Dermis blood vessel endothelial cell (primary cell): ENCODE measurements at regions not wholly inside any gene's neighbourhood (a gene's known extent, or its start where the extent isn't known, plus 50 kb on each side); places are given as distances from the start of the nearest gene placed in this dataset.

Experiments used
- DNase-seq: peaks from one replicate; pipeline ENCODE4 v3.0.0; 2010

DNA sequence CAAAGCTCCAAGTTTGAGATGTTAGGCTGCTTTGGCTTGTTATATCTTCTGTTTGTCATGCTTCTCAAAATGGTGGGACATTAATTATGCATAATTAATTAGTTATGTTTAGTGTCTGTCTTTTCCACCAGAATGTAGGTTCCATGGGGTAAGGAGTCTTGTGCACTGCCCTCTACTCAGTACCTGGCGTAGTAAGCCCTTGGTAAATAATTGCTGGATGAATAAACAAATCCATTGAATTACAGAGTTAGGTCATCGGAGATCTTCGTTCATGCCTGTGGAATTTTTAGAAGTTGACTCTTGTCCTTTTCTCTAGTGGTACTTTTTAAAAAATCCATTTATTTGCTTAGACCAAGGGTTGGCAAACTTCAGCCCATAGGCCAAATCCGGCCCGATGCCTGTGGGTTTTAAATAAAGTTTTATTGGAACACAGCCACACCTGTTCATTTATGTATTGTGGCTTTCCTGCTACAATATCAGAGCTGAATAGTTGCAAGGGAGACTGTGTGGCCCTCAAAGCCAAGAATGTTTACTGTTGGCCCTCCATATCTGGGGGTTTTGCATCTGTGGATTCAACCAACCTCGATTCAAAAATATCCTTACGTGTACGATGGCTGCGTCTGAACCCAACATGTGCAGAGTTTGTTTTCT is 524.8 kb upstream of the EEF2KMT start:
- DNase-seq: no peak

DNA sequence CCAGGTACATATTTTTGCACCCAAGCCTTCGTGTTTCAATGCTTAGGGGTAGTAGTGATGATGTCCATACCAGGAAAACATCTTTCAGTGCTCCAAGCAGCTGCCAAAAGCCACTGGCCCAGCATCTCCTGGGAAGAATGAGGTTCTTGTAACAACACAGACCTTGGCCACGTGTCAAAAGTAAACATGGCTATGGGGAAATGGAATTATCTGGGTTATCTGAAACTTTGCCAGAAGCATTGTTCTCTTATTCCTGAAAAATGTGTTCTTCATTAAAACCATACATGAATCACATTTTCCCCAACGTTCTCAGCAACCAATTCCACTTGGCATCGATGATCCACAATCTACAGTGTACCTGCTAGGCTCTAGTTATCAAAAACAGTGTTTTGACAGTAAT is 524.2 kb upstream of the EEF2KMT start:
- no peak for DNase-seq

DNA sequence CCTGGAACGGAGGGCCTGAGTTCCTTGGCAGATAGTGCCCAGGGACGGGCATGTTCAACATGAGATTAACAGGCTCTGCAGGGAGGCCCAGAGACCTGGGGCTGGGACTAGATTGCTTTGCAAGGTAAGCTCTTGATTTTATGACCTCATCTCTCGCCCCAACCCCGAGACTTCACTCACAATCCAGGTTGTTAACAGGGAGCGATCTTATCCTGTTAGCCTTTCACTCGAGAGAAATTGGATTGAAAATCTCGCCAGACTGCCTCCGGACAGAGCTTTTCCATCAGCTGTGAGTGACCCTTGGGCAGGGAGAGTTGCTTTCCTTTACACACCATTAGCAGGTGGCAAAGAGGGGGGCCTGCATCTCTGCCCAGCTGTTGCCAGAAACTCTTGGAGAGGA is 521.7 kb upstream of the EEF2KMT start:
- DNase-seq: no peak

DNA sequence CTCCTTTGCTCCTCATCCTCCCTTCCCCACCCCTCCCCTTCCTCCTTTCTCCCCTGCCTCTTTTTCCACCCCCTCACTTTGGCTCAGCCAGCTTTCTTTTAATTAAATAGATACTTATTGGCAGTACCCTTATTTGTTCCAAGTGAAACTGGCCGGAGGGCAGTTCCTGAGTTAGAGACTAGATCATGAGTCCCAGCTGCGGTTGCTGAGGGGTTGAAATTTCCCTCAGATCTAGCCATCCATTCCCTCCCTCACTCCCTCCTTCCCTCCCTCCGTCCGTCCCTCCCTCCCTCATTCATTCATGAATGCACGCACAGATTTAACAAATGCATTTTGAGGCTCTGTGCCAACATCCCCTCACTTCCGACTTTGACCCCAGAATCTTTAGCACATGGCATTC is 519.2 kb upstream of the EEF2KMT start:
- no peak for DNase-seq

DNA sequence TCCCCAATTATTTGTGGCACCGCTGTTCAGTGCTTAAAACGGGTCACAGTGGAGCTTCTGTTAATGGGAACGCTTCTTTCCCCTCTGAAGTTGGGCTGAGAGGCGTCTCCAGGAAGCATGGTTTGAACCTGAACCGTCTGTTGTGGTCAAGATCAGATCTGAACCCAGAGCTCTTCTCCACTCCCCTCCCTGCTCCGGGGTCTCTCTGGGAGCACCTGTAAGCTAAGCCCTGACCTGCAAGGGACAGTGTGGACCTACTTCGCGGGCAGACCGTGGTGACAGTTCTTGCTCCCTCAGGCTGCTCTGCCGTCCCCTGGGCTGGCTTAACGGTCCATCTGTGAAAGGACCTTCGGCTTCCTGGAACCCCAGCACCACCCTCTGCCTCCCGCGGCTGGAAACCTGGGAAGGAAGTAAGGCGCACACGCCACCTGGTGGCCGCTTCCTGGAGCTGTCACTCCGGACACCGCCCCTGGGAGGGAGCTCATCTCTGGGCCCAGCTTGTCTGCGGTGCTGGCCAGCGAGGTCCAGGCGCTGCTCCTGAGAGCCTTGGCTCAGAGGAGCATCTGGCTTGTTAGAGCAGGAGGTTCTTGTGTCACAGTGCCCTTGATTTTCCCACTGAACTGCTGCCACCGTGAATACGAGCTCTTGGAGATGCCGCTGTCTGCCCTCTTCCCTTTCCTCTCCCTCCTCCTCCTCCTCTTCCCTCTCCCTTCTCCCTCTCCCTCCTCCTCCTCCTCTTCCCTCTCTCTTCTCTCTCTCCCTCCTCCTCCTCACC is 518.5 kb upstream of the EEF2KMT start:
- no peak for DNase-seq

DNA sequence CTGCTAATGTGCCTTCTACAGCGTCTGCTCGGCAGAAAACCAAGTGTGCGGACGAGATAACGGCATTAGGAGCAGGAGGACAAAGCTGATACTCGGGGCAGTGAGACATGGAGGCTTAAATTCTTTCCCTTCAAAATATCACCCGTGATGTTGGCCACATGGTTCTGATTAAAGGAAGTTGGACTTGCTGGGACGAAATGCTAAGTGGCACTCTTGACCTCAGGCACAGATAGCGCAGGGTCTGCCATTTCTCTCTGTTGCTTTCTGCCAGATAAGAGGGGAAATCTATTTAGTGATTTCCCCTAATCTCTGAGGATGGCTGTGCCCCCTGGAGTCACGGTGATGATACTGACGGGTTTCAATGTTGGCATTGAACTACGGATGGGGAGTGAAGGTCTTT is 509.6 kb upstream of the EEF2KMT start:
- DNase-seq: no peak

DNA sequence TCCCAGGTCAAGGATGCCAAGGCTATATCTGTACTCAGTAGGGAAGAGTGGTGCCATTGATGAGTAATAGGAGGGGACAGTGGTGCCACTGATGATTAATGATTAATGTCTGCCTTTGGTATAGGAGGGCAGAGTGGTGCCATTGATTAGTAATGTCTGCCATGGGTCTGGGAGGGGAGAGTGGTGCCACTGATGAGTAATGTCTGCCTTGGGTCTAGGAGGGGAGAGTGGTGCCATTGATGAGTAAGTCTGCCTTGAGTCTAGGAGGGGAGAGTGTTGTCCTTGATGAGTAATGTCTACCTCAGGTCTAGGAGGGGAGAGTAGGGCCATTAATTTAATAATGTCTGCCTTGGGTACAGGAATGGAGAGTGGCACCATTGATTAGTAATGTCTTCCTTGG is 507.8 kb upstream of the EEF2KMT start:
- DNase-seq: no peak

DNA sequence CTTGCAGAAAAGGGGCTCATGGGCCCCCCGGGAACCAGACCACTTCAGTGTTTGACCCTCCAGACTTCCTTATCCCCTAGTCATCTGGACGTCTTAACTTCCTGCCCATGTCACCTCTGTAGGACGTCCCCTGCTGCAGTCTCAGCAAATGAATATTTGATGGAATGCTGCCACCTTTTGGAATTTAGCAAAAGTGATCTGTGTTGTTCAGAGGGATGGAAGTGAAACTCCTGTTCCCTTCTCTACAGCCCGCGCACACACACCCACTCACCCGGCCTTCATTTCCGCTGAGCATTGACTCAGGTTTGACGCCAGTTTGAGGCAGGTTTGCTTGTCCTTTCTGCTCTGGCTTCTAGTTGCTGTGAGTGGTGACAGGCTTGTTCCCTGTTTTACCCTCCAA is 507.2 kb upstream of the EEF2KMT start:
- DNase-seq: no peak

DNA sequence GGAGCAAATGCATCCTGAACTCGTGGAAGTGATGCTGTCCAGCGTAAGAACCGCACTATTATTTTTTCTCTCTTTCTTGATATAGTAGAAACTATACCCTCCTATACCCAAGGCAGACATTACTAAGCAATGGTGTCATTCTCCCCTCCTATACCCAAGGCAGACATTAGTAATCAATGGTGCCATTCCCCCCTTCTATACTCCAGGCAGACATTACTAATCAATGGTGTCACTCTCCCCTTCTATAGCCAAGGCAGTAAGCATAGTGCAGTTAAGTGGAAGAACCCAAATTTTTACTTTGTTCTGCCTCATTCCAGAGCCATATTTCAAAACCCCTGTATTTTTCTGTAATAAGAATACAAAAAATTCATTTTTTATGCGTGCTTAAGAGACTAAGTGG is 506.2 kb upstream of the EEF2KMT start:
- no peak for DNase-seq

DNA sequence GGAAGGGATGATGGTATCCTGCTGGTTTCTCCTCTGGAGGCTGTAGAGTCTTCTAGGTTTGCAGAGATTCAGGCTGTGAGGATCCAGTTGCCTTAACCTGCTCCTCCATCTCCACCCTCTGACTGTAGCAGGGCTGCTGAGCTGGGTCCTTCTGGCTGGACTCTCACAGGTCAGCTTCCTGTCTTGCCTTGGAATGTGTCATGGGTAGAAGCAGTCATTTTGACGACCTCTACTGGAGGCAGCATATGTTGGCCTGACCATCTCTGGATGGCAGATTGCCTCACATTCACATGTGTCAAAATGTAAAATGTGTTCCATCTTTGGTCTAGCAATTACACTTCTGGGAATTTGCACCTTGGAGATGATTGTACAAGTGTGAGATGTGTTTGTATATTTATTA is 504.4 kb upstream of the EEF2KMT start:
- no peak for DNase-seq

DNA sequence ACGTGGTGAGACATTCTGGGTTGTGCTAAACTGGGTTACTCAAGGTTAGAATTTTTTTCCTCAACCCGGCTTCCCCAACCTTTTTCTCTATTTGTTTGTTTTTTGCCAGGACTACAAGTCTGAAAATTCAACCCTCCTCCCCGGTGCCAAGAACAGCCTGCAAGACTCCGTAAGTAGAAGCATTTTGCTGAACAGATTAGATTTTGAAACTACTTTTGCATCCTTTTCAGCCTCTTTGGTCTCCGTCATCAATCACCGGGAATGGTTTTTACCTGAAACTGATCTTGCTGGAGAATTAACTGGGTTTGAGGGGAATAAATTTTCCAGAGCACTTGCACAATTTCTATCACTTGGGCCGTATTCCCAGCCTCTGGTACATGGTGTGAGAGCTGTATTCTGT is 501.2 kb upstream of the EEF2KMT start:
- DNase-seq: no peak

DNA sequence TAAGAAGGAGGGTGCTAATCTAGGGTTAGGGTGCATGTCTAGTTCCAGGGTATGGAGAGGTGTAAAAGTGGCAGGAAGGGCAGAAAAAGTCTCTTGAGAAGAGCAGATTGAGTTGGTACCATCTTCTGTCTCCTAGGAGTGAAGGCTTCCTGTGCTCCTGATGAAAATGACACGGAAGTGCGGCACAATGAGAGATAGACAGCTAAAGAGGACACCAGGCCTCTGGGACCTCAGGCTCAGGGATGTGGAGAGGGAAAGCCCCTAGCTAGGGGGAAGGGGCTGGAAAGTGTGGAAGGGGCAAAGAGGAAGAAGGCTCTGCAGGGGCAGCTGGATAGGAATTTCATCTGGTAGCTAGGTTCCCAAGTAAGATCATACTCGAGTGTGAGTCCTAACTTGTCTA is 498.3 kb upstream of the EEF2KMT start:
- DNase-seq: no peak

DNA sequence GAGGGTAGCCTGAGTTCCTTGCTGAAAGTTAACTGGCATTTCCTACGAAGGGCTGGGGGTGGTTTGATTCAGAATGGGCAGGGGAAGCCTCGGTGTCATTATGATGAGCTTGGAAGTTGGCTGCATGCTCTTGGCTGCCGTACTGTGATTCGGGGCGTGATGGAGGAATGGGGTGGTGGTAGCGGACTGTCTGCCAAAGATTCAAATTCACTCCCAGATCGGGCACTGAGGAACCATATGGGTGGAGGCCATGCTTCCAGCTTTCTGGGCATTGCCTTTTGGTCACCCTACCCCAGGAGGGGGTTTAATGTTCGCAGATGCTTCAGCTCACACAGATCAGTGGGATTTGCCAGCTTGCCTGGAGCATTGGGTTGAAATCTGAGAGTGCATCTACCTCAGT is 492.8 kb upstream of the EEF2KMT start:
- DNase-seq: no peak

DNA sequence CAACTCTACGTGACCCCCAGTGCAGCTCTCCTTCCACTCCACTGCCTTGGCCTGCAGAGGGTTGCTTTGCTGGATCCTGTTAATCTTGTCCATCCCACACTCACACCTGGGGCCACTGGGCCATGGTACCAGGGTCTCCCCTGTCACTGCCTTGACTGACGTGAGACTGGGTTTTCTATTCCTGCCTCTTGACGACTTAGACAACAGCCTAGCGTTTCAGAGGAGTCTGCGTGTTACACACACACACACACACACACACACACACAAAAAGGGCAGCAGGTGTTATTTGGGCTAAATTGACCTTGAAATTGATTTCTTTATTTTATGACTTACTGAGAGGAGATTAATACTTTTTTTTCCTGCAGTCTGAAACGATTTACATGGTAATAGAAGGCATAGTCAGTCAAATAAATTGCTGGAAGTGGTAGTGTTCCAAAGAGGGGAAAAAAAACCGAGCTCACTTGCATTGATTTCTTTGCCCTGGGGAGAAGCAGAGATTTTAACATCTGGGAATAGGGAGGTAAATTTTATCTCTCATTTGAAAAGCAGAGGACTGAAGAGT is 492.3 kb upstream of the EEF2KMT start:
- no peak for DNase-seq

DNA sequence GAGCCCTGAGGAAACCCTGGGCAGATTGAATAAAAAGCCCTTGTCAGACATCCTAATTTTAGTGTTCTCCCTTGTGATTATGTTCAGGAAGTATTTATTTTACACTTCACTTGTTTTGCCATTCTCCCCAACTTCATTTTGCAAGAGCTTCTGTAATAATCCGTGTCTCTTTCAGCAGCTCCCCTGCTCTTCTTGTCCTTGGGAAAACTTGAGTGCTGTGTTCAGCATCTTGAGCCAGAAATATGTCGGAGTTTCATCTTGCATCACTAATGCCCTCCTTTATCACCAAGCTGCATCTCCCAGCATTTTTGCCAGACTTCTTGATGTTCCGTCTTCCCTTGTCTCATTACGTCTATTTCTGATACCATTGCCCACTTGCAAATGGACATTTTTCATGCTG is 486.5 kb upstream of the EEF2KMT start:
- no peak for DNase-seq

DNA sequence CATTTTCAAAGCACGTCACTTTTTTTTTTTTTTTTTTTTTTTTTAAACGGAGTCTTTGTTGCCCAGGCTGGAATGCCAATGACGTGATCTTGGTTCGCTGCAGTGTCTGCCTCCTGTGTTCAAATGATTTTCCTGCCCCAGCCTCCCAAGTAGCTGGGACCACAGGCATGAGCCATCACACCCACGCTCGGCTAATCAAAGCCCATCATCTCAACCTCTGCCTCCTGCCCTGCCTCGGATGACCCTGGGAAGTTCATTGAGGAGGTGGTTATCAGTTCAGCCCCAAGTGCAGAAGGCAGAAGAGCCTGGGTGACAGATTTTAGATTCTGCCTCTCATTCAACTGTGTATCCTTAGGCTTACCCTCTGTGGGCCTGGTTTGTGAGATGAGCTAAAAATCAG is 484.9 kb upstream of the EEF2KMT start:
- no peak for DNase-seq

DNA sequence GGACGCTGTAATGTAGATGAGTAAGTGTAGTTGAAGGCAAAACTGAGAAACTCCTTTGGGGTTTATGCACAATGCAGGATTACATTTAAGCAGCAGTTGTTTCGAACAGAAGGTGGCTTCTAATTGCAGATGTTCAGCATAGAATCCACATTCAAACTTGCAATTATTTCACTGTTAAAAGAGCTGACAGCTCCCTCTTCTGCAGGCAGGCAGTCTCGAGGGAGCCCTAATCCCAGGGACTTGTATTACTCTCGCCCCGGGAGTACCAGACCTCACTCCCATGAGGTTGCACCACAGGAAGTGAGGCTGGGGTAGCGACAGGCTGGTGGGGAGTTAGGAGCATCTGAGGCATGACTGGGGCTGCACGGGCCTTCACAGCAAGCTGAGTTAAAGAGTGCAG is 484.3 kb upstream of the EEF2KMT start:
- no peak for DNase-seq

DNA sequence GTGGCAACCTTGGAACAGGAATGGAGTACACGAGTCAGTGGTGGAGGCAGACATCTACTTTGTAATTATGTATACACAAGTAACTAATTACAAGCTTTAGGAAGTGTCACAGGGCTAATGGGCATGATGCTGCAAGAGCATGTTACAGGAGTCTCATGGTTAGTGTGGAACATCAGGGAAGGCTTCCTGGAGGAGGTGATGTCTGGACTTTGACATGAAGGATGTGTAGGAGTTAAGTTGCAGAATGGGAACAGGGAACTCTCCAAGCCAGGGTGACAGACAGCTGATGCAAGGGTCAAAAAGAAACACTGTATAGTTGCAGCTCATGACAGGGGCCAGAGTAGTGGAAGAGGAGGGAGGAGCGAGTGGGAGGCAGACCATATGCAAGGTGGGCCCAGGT is 483.8 kb upstream of the EEF2KMT start:
- DNase-seq: no peak

DNA sequence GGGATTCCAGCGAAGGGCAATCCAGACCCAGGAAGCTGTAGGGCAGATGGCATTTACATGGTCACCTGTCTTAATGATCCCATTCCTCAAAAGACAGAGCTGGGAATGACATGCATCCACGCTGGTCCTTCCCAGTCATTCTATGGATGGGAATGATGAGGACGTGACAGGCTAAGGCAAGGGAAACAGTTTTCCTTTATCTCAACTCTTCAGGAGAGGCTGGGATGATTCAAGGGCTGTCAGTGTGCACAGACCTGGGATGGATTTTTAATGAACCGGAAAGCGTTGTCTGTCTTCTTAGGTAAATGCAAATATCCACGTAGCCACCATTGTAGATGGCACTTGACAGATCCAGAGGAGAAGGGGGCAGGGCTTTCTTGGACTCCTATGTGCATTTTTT is 483.2 kb upstream of the EEF2KMT start:
- no peak for DNase-seq

DNA sequence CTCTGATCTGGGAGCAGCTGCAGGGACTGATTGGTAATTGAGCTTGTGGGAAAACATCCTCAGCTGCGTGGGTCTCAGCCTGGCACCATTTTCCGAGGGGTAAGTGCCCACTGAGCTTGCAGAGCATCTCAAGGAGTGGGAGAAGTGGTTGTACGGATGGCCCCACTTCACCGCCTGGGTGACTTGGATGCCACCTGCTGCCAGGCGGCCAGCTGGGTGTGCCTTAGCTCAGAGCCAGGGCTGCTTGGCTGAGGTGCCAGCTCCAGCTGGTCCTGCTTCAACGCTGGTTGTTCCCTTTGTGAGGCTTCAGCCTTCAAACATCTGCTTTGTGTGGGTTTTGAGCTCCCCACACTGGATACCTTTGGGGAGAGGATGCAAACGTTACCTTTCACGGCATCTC is 482.7 kb upstream of the EEF2KMT start:
- no peak for DNase-seq

DNA sequence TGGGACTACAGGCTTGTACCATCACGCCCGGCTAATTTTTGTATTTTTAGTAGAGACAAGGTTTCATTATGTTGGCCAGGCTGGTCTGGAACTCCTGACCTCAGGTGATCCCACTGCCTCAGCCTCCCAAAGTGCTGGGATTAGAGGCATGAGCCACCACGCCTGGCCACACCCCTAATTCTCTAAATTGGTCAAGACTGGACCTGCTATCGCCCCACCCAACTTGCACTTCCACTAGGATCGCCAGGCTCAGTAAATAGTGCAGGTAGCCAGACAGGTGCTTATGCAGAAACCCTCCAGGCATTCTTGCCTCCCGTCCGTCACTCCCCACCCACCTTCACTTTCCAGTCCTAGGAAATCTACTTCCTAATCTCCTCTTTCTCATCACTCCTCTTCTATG is 481.4 kb upstream of the EEF2KMT start:
- DNase-seq: no peak

DNA sequence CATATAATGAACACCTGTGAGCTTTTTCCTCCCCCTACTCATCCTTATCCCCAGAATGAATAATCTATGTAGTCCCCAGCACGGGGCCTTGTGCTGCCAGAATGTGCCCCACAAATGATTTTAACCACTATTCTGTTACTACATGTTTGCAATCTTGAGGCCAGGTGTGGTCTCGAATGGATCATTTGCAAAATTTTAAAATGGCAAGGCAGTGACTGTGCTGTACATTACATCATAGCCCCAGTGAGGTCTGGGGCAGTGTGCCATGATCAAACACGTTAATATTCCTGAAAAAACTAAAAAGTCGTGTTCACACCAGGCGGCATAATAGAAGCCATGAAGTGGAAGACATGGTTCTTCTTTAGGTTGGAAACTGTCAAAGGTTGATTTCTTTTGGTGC is 479.9 kb upstream of the EEF2KMT start:
- DNase-seq: no peak

DNA sequence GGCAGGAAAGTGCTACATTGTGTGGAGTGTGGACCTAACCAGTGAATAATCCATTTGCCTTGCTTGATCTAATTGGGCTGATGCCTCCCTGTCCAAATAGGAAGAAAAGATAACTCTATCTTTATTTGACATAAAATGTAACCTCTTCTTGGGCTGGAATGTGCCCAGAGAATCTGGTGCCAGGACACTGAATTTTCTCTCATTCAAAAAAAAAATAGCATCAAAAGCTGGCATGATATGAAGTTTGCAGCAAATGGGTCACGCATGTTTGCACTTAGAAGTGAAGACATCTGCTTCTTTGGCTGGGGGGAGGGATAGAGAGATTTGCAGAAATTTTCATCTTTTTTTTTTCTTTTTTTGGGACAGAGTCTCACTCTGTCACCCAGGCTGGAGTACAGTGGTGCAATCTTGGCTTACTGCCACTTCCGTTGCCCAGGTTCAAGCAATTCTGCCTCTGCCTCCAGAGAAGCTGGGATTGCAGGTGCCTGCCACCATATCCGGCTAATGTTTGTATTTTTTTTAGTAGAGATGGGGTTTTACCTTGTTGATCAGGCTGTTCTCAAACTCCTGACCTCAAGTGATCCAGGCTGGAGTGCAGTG is 478.2 kb upstream of the EEF2KMT start:
- DNase-seq: no peak

DNA sequence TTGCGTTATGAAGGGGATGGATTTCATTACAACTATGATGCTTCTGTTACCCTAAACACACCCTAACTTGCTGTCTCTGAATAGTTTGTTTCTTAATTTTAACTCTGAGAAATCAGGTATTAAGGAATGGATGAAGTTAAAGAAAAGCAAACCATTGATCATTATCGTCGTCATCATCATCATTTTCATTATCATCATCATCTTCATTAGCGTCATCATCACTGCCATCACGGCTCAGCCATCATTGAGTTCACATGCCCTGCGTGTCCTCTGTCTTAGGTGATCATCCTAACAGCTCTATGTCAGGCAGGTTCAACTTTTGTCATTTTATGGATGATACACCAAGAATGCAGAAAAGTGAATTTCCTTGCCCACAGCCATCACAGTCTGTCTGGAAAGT is 477.5 kb upstream of the EEF2KMT start:
- DNase-seq: no peak
